ENCODE measurements at regions not wholly inside any gene's neighbourhood (a gene's known extent, or its start where the extent isn't known, plus 50 kb on each side); places are given as distances from the start of the nearest gene placed in this dataset.

- intact Hi-C loops (cut with DNase I): no loop called here
- Histone ChIP-seq H3K27me3 (no peaks in the 10 kb centered on the region), H3K36me3 (no peaks in the 10 kb centered on the region), H3K27ac (no peak overlapping the region), H3K4me3 (no peak overlapping the region), H3K4me1 (no peaks in the 10 kb centered on the region), H3K9me3 (no peaks in the 10 kb centered on the region)
- WGBS, 2 donors: 76 to 85% methylated on average over 8 of the region's 8 CpGs
- TF ChIP-seq CTCF (IDR thresholded peaks at IDR 0.05): no peak
- no peak for TF ChIP-seq EP300 (IDR thresholded peaks at IDR 0.05)
- no peak for TF ChIP-seq POLR2A (IDR thresholded peaks at IDR 0.05)
- no peak for TF ChIP-seq POLR2AphosphoS5 (IDR thresholded peaks at IDR 0.05)
- no peak for DNase-seq
These were observed 362.8 kb downstream of the FBXO15 start for GRCh38 chr18:73784853-73785252.

DNA sequence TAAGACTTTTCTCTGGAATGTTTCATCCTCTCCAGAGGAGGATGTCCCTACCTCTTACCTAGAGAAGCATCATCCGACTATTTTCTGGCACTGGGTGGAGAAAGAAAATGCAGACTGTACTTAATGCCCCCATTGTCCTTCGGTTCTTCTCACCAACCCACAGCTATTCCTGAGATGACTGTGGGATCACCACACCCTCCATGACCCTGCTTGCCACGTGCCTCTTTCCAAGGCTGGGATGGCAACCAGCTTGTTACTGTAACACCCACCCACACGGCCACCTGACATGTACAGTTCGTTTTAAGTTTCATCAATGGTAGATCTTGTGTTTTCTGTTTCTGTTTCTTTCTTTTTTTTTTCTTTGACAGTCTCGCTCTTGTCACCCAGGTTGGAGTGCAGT is 365.2 kb downstream of the FBXO15 start:
- TF ChIP-seq EP300 (IDR thresholded peaks at IDR 0.05) (no peak), CTCF (IDR thresholded peaks at IDR 0.05) (no peak), POLR2AphosphoS5 (IDR thresholded peaks at IDR 0.05) (no peak), POLR2A (IDR thresholded peaks at IDR 0.05) (no peak)
- 67 to 81% methylated on average over 6 of the region's 6 CpGs for WGBS, 2 donors
- intact Hi-C loops (cut with DNase I): no loop called here
- no peaks in the 10 kb centered on the region for H3K9me3 ChIP-seq
- DNase-seq: no peak
- no peaks in the 10 kb centered on the region for H3K27me3 ChIP-seq
- H3K27ac ChIP-seq: no peak overlapping the region
- H3K4me1 ChIP-seq: no peaks in the 10 kb centered on the region
- no peak overlapping the region for H3K4me3 ChIP-seq
- no peaks in the 10 kb centered on the region for H3K36me3 ChIP-seq

- no peaks in the 10 kb centered on the region for H3K27me3 ChIP-seq
- no peaks in the 10 kb centered on the region for H3K9me3 ChIP-seq
- H3K36me3 ChIP-seq: no peaks in the 10 kb centered on the region
- 76 to 84% methylated on average over 7 of the region's 7 CpGs for WGBS, 2 donors
- no peak overlapping the region for H3K4me3 ChIP-seq
- H3K4me1 ChIP-seq: no peaks in the 10 kb centered on the region
- no peak overlapping the region for H3K27ac ChIP-seq
- TF ChIP-seq CTCF (IDR thresholded peaks at IDR 0.05) (no peak), POLR2A (IDR thresholded peaks at IDR 0.05) (no peak), POLR2AphosphoS5 (IDR thresholded peaks at IDR 0.05) (no peak), EP300 (IDR thresholded peaks at IDR 0.05) (no peak)
- no peak for DNase-seq
- intact Hi-C loops (cut with DNase I): no loop called here
These were observed 367.4 kb downstream of the FBXO15 start for GRCh38 chr18:73780218-73780617.

- Histone ChIP-seq H3K27me3 (no peaks in the 10 kb centered on the region), H3K9me3 (no peaks in the 10 kb centered on the region), H3K36me3 (no peaks in the 10 kb centered on the region), H3K4me1 (no peaks in the 10 kb centered on the region), H3K27ac (no peak overlapping the region), H3K4me3 (no peak overlapping the region)
- no peak for DNase-seq
- 38 to 52% methylated on average over 2 of the region's 2 CpGs for WGBS, 2 donors
- intact Hi-C loops (cut with DNase I): no loop called here
- TF ChIP-seq POLR2AphosphoS5 (IDR thresholded peaks at IDR 0.05): no peak
- TF ChIP-seq POLR2A (IDR thresholded peaks at IDR 0.05): no peak
- TF ChIP-seq EP300 (IDR thresholded peaks at IDR 0.05): no peak
- no peak for TF ChIP-seq CTCF (IDR thresholded peaks at IDR 0.05)
These were observed 369.6 kb downstream of the FBXO15 start for GRCh38 chr18:73778032-73778359.

DNA sequence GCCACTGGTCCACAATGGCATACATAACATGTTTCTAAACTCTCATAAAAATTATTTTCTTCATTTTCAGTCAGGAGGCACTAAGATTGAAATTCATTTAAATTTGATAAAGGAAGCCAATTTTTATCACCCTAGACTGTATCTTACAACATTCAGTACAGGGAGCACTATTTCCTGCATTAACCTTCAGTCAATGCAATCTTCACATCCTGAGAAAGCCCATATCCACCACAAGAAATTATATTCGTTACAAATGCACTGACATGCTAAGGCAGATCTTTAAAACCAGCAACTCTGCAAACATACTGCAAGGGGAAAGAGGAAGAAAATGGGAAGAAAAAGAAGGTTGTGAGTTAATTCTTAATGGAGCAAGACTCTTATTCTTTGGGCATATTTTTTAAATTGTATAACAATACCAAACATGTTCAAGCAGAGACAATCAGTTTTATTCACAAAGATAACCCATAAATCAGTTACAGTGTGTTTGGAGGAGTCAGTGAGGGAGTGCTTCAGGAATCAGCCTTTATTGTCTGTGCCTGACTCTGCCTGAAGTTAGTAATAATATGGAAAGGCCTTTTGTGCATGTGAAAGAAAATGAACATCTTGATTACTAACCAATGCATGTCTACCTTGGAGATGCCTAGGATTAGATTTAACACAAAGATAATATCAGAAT is 370.1 kb downstream of the FBXO15 start:
- 49 to 66% methylated on average over 1 of the region's 1 CpG for WGBS, 2 donors
- no peak for DNase-seq
- Histone ChIP-seq H3K27ac (no peak overlapping the region), H3K9me3 (no peaks in the 10 kb centered on the region), H3K4me1 (no peaks in the 10 kb centered on the region), H3K36me3 (no peaks in the 10 kb centered on the region), H3K4me3 (no peak overlapping the region), H3K27me3 (no peaks in the 10 kb centered on the region)
- intact Hi-C loops (cut with DNase I): no loop called here
- TF ChIP-seq POLR2AphosphoS5 (IDR thresholded peaks at IDR 0.05): no peak
- TF ChIP-seq CTCF (IDR thresholded peaks at IDR 0.05): no peak
- no peak for TF ChIP-seq EP300 (IDR thresholded peaks at IDR 0.05)
